AG04449 (cell line): ENCODE measurements at regions not wholly inside any gene's neighbourhood (a gene's known extent, or its start where the extent isn't known, plus 50 kb on each side); places are given as distances from the start of the nearest gene placed in this dataset.

ENCODE experiments used
- CTCF ChIA-PET: fragments of 350-600 bp; formaldehyde crosslinking; extraction: SDS; loops from one replicate; lab custom pipeline; 2021; ENCODE audit warnings: antibody characterized with exemption; lab: Yijun Ruan, JAX
- POLR2A ChIA-PET: fragments of 400-600, 350-600 bp; formaldehyde crosslinking; extraction: SDS; loops from one replicate; lab custom pipeline; 2020; ENCODE audit warnings: antibody characterized with exemption, inconsistent platforms; lab: Yijun Ruan, JAX
- DNase-seq: peaks from one replicate; pipeline ENCODE4 v3.0.0-alpha.2; 2010; ENCODE audit warnings: low read depth, low spot score
- H3K4me3 ChIP-seq: 2 replicates; pipeline ENCODE4 v1.5.1; 2011; ENCODE audit warnings: low read depth, mild to moderate bottlenecking, control low read depth, low read length
- TF ChIP-seq, protein P1 (sequence below): IDR thresholded peaks from one replicate; pipeline ENCODE4 v1.5.1; 2011; ENCODE audit warnings: mild to moderate bottlenecking, moderate library complexity, low read length, control low read depth, inconsistent platforms; ENCODE audit not compliant: insufficient read depth; ENCODE audit errors: missing control alignments

DNA sequence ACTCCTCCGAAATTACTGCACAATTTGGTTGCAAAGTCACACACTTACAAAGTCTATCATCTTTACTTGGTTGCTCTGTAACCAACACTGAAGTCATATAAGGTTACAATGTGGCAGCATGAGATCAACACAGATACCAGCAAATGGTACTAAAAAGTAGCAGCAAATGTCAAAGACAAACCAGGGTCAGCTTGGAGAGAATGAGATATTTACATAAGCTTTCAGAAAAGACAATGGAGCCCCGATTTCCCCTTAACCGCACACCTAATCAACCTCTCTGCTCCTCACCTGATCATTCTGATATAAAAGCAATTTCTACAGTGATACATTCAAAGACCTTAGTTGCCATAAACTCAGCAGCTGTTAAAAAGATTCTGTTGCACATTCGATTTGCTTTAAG, 76.4 kb upstream of the FOXN3 start:
- POLR2A ChIA-PET = interaction anchor here (0.7 kb wide), 1 partner anchor 16 kb away, joined by 3 read pairs; no protein-coding TSS in a partner anchor
- CTCF ChIA-PET = interaction anchor here (1.4 kb wide), 1 partner anchor 9 kb away, joined by 3 read pairs; no protein-coding TSS in a partner anchor
- TF ChIP-seq, protein P1, sequence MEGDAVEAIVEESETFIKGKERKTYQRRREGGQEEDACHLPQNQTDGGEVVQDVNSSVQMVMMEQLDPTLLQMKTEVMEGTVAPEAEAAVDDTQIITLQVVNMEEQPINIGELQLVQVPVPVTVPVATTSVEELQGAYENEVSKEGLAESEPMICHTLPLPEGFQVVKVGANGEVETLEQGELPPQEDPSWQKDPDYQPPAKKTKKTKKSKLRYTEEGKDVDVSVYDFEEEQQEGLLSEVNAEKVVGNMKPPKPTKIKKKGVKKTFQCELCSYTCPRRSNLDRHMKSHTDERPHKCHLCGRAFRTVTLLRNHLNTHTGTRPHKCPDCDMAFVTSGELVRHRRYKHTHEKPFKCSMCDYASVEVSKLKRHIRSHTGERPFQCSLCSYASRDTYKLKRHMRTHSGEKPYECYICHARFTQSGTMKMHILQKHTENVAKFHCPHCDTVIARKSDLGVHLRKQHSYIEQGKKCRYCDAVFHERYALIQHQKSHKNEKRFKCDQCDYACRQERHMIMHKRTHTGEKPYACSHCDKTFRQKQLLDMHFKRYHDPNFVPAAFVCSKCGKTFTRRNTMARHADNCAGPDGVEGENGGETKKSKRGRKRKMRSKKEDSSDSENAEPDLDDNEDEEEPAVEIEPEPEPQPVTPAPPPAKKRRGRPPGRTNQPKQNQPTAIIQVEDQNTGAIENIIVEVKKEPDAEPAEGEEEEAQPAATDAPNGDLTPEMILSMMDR = no peak
- no peak for DNase-seq
- H3K4me3 ChIP-seq = no peak overlapping the region

DNA sequence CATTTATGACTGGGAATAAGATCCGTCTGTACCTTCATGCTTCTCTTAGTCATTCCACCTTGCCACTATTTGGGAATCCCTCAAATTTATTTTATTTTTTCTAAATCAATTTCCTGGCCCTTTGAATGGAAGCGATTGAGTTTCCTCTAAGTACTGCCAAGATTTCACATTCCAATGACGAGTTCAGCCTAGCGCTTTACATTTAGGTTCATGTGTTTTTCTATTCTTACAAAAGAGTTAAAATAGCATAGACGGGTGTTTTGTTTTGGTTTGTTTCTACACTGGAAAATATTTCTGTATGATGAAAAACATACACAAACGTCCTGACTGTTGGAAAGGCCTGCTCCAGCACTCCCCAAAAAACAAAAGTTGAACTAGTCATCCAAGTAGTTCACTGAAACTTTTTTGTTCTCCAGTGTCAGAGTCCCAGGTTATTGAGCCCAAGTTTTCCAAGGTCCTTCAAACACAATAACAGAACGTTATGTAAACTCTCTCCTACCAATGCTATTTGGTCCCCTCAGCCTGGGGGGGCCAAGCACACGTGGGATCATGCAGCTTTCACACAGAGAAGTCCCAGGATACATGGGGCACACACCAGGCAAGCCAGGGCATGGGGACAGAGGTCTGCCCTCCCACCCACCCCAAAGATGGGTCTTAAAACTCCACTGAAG, 74.8 kb upstream of the FOXN3 start:
- no peak overlapping the region for H3K4me3 ChIP-seq
- TF ChIP-seq, protein P1 = no peak
- DNase-seq = no peak
- CTCF ChIA-PET = interaction anchor here (1.4 kb wide), 1 partner anchor 11 kb away, joined by 3 read pairs; no protein-coding TSS in a partner anchor
- POLR2A ChIA-PET = no interaction called here

DNA sequence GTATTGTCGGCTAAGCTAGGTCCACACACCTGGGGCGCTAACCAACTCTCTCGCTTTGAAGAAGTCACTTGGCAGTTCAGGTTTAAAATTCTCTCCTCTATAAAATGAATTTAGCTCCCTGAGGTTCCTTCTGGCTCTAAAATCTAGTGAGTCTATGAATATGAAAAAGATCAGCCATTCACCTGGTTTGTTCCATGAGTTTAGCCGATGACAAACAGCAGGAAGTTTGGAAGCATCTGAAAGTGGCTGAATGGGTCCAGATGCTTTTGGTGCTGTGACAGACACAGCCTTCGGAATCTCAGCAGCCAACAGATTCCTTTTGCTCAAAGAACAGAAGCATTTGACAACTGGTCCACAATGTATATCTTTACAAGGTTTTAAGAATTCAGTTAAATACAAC, 73.4 kb upstream of the FOXN3 start:
- POLR2A ChIA-PET = interaction anchor here (1.0 kb wide), 1 partner anchor 323 kb away, joined by 3 read pairs; no protein-coding TSS in a partner anchor
- CTCF ChIA-PET = interaction anchor here (1.2 to 1.5 kb wide), 2 partner anchors 9 to 13 kb away, joined by 3 to 5 read pairs; no protein-coding TSS in a partner anchor
- no peak for DNase-seq

DNA sequence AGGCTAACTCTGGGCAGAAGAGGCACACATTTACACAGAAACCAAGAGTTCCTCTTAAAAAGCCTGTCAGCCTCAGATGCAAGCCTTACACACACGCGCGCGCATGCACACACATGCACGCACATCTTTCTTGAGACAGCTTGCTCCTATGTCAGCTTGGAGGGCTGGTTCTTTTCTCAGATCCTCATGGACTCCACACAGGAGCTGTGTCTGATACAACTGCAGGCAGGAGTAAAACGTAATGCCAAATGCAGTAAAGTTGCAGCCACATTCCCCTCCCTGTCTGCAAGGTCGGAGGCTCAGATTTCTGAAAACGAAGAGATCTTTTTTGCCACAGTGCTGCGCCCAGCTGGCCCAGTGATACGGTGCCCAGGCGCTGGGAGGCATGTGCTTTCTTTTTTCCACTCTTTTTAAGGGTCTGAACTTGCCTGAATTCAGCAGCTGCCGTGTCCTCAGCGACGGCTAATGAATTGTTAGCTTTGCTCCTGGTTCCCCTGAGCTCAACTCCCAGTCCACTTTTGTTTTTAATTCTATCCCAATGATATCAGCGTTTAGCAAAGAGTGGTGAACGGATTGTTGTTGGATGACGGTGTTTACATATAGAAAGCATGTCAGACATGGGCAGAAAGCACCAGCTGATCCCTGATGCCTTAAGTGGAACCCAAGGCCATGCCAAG, 72.9 kb upstream of the FOXN3 start:
- peak overlapping the region; percentile 46 for H3K4me3 ChIP-seq
- ChIA-PET CTCF (interaction anchor here (1.2 to 1.5 kb wide), 2 partner anchors 9 to 13 kb away, joined by 3 to 5 read pairs; no protein-coding TSS in a partner anchor), POLR2A (interaction anchor here (1.0 kb wide), 1 partner anchor 324 kb away, joined by 3 read pairs; no protein-coding TSS in a partner anchor)
- no peak for DNase-seq
- TF ChIP-seq, protein P1 = no peak

More for the DNA sequence above, 73.4 kb upstream of the FOXN3 start:
- peak overlapping the region; percentile 46 for H3K4me3 ChIP-seq
- TF ChIP-seq, protein P1 = no peak

DNA sequence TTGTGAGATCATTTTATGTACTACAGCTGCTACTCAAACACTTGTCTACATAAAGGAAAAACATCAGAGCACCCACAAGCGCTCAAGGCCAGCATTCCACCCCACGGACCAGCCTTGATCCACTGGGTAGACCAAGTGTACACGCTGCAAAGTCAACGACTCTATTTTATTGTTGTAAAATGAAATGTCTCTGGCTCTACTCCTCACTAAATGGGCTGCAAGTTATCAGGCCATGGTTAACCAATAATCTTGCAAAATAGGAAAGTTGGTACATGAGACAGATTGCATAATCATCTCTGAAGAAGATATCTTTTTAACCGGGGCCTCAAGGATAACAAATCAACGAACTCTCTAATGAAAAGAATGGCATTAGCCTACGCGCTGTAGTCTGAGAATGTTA, 69.9 kb upstream of the FOXN3 start:
- H3K4me3 ChIP-seq = no peak overlapping the region
- DNase-seq = no peak
- ChIA-PET CTCF (no interaction called here), POLR2A (no interaction called here)
- TF ChIP-seq, protein P1 = no peak

DNA sequence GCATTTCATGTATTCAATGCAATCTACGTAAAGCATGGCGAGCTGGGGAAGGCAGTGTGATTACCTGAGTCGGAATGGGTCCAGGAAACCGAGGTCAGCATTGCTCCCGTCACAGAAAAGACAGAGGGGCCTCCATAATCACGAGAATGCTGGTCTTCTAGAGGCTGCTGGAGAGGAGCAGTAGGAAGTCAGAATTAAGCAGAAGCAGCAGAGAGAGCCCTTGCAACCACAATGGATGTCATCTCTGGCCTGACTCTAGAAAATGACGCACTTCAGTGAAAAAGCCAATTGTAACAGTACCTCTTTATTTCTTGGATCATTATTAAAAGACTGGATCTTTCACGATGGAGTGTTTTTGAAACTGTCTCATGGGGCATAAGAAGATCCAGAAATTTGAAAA, 69.5 kb upstream of the FOXN3 start:
- H3K4me3 ChIP-seq = no peak overlapping the region
- TF ChIP-seq, protein P1 = no peak
- DNase-seq = no peak
- ChIA-PET CTCF (no interaction called here), POLR2A (no interaction called here)
